ENCODE measurements at regions not wholly inside any gene's neighbourhood (a gene's known extent, or its start where the extent isn't known, plus 50 kb on each side); places are given as distances from the start of the nearest gene placed in this dataset.

- no peak for ATAC-seq
- TF ChIP-seq CSDC2 (CRISPR knock-in tag; IDR thresholded peaks at IDR 0.05) (no peak), ZNF565 (CRISPR knock-in tag; conservative IDR thresholded peaks at IDR 0.05; ENCODE audit: low read depth) (no peak), TCF4 (CRISPR knock-in tag; IDR thresholded peaks at IDR 0.05; ENCODE audit: borderline replicate concordance) (no peak), GLIS3 (CRISPR knock-in tag; IDR thresholded peaks at IDR 0.05) (no peak), OSR1 (CRISPR knock-in tag; IDR thresholded peaks at IDR 0.05) (no peak), RARB (CRISPR knock-in tag; IDR thresholded peaks at IDR 0.05) (no peak), ZFP30 (CRISPR knock-in tag; IDR thresholded peaks at IDR 0.05) (no peak), ESRRG (CRISPR knock-in tag; IDR thresholded peaks at IDR 0.05) (no peak), POU6F1 (CRISPR knock-in tag; IDR thresholded peaks at IDR 0.05; ENCODE audit: borderline replicate concordance, low read depth) (no peak), SNAI2 (CRISPR knock-in tag; IDR thresholded peaks at IDR 0.05) (no peak), TOX (CRISPR knock-in tag; IDR thresholded peaks at IDR 0.05; ENCODE audit: borderline replicate concordance) (no peak), ARNTL (CRISPR knock-in tag; IDR thresholded peaks at IDR 0.05; ENCODE audit: borderline replicate concordance, low read depth) (no peak), ZNF70 (CRISPR knock-in tag; IDR thresholded peaks at IDR 0.05) (no peak)
- TF ChIP-seq, protein P1, sequence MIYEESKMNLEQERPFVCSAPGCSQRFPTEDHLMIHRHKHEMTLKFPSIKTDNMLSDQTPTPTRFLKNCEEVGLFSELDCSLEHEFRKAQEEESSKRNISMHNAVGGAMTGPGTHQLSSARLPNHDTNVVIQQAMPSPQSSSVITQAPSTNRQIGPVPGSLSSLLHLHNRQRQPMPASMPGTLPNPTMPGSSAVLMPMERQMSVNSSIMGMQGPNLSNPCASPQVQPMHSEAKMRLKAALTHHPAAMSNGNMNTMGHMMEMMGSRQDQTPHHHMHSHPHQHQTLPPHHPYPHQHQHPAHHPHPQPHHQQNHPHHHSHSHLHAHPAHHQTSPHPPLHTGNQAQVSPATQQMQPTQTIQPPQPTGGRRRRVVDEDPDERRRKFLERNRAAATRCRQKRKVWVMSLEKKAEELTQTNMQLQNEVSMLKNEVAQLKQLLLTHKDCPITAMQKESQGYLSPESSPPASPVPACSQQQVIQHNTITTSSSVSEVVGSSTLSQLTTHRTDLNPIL (CRISPR knock-in tag; IDR thresholded peaks at IDR 0.05; ENCODE audit: low read depth) = no peak
Observed at GRCh38 chr3:61311044-61311443, 59.8 kb upstream of the FHIT start.

DNA sequence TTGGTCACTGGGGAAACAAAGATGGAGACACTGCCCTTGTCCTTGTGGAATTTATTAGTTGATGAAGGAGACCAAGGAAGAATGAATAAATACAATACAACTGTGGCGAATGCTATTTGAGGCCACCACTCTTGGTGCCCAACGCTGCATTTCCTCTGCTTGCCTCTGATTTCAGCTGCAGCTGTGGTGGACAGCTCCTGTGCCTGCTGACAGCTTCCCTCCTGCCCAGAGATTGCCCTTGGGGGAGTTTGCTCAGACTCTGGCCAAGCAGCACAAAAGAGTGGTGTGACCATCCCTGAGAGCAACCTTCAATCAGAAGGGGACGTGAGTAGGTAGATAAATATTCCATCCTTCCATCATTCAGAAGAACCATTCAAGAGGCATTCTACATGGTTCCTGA, 64.6 kb upstream of the FHIT start:
- TF ChIP-seq SNAI2 (CRISPR knock-in tag; IDR thresholded peaks at IDR 0.05) (peak; percentile 59; the same call in 1 of the 2 replicates), BACH2 (CRISPR knock-in tag; IDR thresholded peaks at IDR 0.05; ENCODE audit: borderline replicate concordance) (no peak), TSHZ2 (CRISPR knock-in tag; IDR thresholded peaks at IDR 0.05) (no peak), CSRNP3 (CRISPR knock-in tag; IDR thresholded peaks at IDR 0.05) (no peak), POU6F1 (CRISPR knock-in tag; IDR thresholded peaks at IDR 0.05; ENCODE audit: borderline replicate concordance, low read depth) (no peak)
- TF ChIP-seq, protein P2, sequence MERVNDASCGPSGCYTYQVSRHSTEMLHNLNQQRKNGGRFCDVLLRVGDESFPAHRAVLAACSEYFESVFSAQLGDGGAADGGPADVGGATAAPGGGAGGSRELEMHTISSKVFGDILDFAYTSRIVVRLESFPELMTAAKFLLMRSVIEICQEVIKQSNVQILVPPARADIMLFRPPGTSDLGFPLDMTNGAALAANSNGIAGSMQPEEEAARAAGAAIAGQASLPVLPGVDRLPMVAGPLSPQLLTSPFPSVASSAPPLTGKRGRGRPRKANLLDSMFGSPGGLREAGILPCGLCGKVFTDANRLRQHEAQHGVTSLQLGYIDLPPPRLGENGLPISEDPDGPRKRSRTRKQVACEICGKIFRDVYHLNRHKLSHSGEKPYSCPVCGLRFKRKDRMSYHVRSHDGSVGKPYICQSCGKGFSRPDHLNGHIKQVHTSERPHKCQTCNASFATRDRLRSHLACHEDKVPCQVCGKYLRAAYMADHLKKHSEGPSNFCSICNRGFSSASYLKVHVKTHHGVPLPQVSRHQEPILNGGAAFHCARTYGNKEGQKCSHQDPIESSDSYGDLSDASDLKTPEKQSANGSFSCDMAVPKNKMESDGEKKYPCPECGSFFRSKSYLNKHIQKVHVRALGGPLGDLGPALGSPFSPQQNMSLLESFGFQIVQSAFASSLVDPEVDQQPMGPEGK (CRISPR knock-in tag; IDR thresholded peaks at IDR 0.05; ENCODE audit: borderline replicate concordance) = no peak
- peak; percentile 65 for ATAC-seq

DNA sequence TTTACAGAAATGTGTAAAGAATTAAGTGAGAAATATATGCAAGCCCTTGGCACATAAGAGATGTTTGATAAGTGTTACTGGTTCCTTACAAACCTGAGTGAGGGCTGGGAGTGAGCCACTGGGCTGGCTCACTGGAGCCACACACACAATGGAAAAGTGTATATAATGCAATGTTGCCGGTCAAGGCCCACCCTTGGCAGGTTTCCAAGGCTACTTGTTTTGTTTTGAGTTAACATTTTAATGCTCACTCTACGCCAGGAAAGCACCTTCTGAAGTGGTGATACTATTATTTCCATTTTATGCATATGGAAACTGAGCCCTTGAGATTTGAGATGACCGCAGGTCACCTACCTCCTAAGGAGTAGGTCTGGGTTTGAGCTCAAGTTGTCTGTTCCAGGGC, 71.8 kb upstream of the FHIT start:
- no peak for ATAC-seq
- no peak for TF ChIP-seq TSHZ2 (CRISPR knock-in tag; IDR thresholded peaks at IDR 0.05)
- TF ChIP-seq CSDC2 (CRISPR knock-in tag; IDR thresholded peaks at IDR 0.05) = no peak
- no peak for TF ChIP-seq POU6F1 (CRISPR knock-in tag; IDR thresholded peaks at IDR 0.05; ENCODE audit: borderline replicate concordance, low read depth)
- TF ChIP-seq GLIS3 (CRISPR knock-in tag; IDR thresholded peaks at IDR 0.05) = no peak
- TF ChIP-seq ARNTL (CRISPR knock-in tag; IDR thresholded peaks at IDR 0.05; ENCODE audit: borderline replicate concordance, low read depth) = no peak
- TF ChIP-seq RARB (CRISPR knock-in tag; IDR thresholded peaks at IDR 0.05) = no peak
- no peak for TF ChIP-seq PPARA (CRISPR knock-in tag; IDR thresholded peaks at IDR 0.05; ENCODE audit: borderline replicate concordance)
- TF ChIP-seq, protein P1 (CRISPR knock-in tag; IDR thresholded peaks at IDR 0.05; ENCODE audit: low read depth) = no peak
- TF ChIP-seq ZFP3 (CRISPR knock-in tag; IDR thresholded peaks at IDR 0.05) = no peak
- no peak for TF ChIP-seq TOX (CRISPR knock-in tag; IDR thresholded peaks at IDR 0.05; ENCODE audit: borderline replicate concordance)
